HEK293T (cell line): ENCODE measurements at regions not wholly inside any gene's neighbourhood (a gene's known extent, or its start where the extent isn't known, plus 50 kb on each side); places are given as distances from the start of the nearest gene placed in this dataset.

Experiments used
- CTCF ChIA-PET: fragments of 350-600 bp; formaldehyde crosslinking; extraction: SDS; loops from one replicate; lab custom pipeline; 2021; ENCODE audit warnings: antibody characterized with exemption, inconsistent platforms; lab: Yijun Ruan, JAX
- POLR2A ChIA-PET: fragments of 350-600 bp; formaldehyde crosslinking; extraction: SDS; loops from one replicate; lab custom pipeline; 2020; ENCODE audit warnings: antibody characterized with exemption, inconsistent platforms; lab: Yijun Ruan, JAX
- DNase-seq: peaks from one replicate; pipeline ENCODE4 v3.0.0; 2012; ENCODE audit warnings: mixed read lengths; ENCODE audit errors: extremely low spot score
- BHLHE40 ChIP-seq: fragments of 450-650 bp; IDR thresholded peaks from 2 replicates; pipeline ENCODE4 v1.6.1; 2016; ENCODE audit warnings: mild to moderate bottlenecking, moderate library complexity, borderline replicate concordance
- CTBP1 ChIP-seq: fragments of 450-650 bp; IDR thresholded peaks from 2 replicates; pipeline ENCODE4 v1.6.1; 2016; ENCODE audit warnings: borderline replicate concordance
- ELF4 ChIP-seq: fragments of 450-650 bp; IDR thresholded peaks from 2 replicates; pipeline ENCODE4 v1.6.1; 2017; ENCODE audit warnings: antibody characterized with exemption
- FOXA1 ChIP-seq: fragments of 450-650 bp; IDR thresholded peaks from 2 replicates; pipeline ENCODE4 v1.6.1; 2016; ENCODE audit warnings: mild to moderate bottlenecking
- FOXK2 ChIP-seq: fragments of 450-650 bp; IDR thresholded peaks from 2 replicates; pipeline ENCODE4 v1.6.1; 2016; ENCODE audit warnings: mild to moderate bottlenecking
- FOXM1 ChIP-seq: fragments of 450-650 bp; IDR thresholded peaks from 2 replicates; pipeline ENCODE4 v1.6.1; 2017; ENCODE audit warnings: mild to moderate bottlenecking, borderline replicate concordance
- HDGF ChIP-seq: fragments of 450-650 bp; IDR thresholded peaks from 2 replicates; pipeline ENCODE4 v1.6.1; 2017; ENCODE audit warnings: antibody characterized with exemption, borderline replicate concordance
- L3MBTL2 ChIP-seq: fragments of 450-650 bp; conservative IDR thresholded peaks from 2 replicates; pipeline ENCODE4 v1.6.1; 2016; ENCODE audit warnings: mild to moderate bottlenecking
- LEF1 ChIP-seq: fragments of 450-650 bp; IDR thresholded peaks from 2 replicates; pipeline ENCODE4 v1.6.1; 2017; ENCODE audit warnings: mild to moderate bottlenecking, borderline replicate concordance
- NFRKB ChIP-seq: fragments of 450-650 bp; IDR thresholded peaks from 2 replicates; pipeline ENCODE4 v1.6.1; 2016; ENCODE audit warnings: mild to moderate bottlenecking, moderate library complexity
- PKNOX1 ChIP-seq: fragments of 450-650 bp; IDR thresholded peaks from 2 replicates; pipeline ENCODE4 v1.6.1; 2016
- SP1 ChIP-seq: fragments of 450-650 bp; IDR thresholded peaks from 2 replicates; pipeline ENCODE4 v1.6.1; 2017
- SUZ12 ChIP-seq: fragments of 450-650 bp; IDR thresholded peaks from 2 replicates; pipeline ENCODE4 v1.6.1; 2016; ENCODE audit warnings: mild to moderate bottlenecking
- TARDBP ChIP-seq: fragments of 450-650 bp; IDR thresholded peaks from 2 replicates; pipeline ENCODE4 v1.6.1; 2016
- ZNF384 ChIP-seq: fragments of 450-650 bp; IDR thresholded peaks from 2 replicates; pipeline ENCODE4 v1.6.1; 2016

DNA sequence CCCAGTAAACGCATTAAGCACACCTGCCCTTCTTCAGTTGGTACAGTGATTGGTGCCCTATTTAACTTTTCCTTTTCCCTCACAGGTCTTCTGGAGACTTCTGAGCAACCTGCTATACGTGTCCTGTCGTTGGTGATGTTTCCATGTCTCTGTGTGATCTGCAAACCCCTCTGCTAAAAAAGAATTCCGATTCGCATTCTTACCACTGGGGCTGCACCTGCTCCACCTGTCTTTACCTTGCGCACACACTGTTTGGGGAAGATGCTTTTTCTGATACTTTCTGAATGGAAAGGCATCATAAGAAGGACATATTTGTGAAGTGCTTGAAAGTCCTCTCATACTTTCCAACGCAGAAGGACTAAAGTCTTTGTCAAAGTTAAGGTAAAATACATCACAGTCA lies 323.9 kb upstream of the SOX11 start:
- CTCF ChIA-PET, result no interaction called here
- DNase-seq, result no peak
- TF ChIP-seq HDGF (no peak), BHLHE40 (no peak), NFRKB (no peak), ELF4 (no peak), SUZ12 (no peak), SP1 (no peak), FOXA1 (no peak), L3MBTL2 (no peak), LEF1 (no peak), FOXM1 (no peak)
- POLR2A ChIA-PET, result no interaction called here

- no peak for DNase-seq
- ChIA-PET POLR2A (no interaction called here), CTCF (no interaction called here)
- TF ChIP-seq FOXA1, result no peak
- no peak for TF ChIP-seq BHLHE40
- no peak for TF ChIP-seq PKNOX1
- TF ChIP-seq NFRKB, result no peak
- no peak for TF ChIP-seq HDGF
- no peak for TF ChIP-seq CTBP1
- TF ChIP-seq L3MBTL2, result no peak
- no peak for TF ChIP-seq SP1
- TF ChIP-seq FOXK2, result no peak
- no peak for TF ChIP-seq ELF4
- no peak for TF ChIP-seq TARDBP
- no peak for TF ChIP-seq FOXM1
- no peak for TF ChIP-seq SUZ12
These were observed 322.7 kb upstream of the SOX11 start for GRCh38 chr2:5369510-5369909.

- CTCF ChIA-PET, result no interaction called here
- TF ChIP-seq BHLHE40 (no peak), HDGF (no peak), ELF4 (no peak), FOXA1 (no peak), SP1 (no peak), PKNOX1 (no peak), SUZ12 (no peak), FOXM1 (no peak), FOXK2 (no peak), L3MBTL2 (no peak), ZNF384 (no peak), LEF1 (no peak), TARDBP (no peak)
- POLR2A ChIA-PET, result no interaction called here
- no peak for DNase-seq
These were observed 322.0 kb upstream of the SOX11 start for GRCh38 chr2:5370158-5370557.

DNA sequence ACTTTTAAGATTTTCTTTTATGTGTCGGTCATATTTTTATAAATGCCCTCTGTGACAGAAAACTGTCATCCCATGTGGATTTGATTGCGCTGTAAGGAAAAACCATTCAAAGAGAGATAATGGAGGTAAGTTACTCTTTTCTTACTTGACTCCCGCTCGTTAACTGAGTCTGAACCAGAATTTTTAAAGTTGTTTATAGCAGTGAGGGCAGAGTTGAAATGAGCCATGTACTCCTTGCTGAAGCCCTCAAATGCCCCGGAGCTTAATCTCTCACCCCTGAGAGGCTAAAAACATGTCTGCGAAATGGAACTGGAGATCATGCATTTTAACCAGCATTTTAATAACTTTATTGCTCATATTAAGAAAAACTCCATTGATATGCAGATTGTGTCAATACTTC lies 320.0 kb upstream of the SOX11 start:
- DNase-seq, result no peak
- CTCF ChIA-PET, result no interaction called here
- POLR2A ChIA-PET, result no interaction called here
- no peak for TF ChIP-seq ELF4
- TF ChIP-seq L3MBTL2, result no peak

GRCh38 chr2:5373200-5373599 lies 319.0 kb upstream of the SOX11 start:
- DNase-seq, result peak; percentile 13
- POLR2A ChIA-PET, result no interaction called here
- CTCF ChIA-PET, result no interaction called here
- TF ChIP-seq FOXK2, result no peak
- no peak for TF ChIP-seq FOXA1
- TF ChIP-seq CTBP1, result no peak
- no peak for TF ChIP-seq SP1
- TF ChIP-seq L3MBTL2, result no peak
- TF ChIP-seq TARDBP, result no peak
- TF ChIP-seq FOXM1, result no peak

GRCh38 chr2:5374762-5375161 lies 317.4 kb upstream of the SOX11 start:
- POLR2A ChIA-PET, result no interaction called here
- CTCF ChIA-PET, result no interaction called here
- TF ChIP-seq ZNF384 (no peak), TARDBP (no peak), NFRKB (no peak), LEF1 (no peak), L3MBTL2 (no peak), FOXA1 (no peak), CTBP1 (no peak)
- no peak for DNase-seq

DNA sequence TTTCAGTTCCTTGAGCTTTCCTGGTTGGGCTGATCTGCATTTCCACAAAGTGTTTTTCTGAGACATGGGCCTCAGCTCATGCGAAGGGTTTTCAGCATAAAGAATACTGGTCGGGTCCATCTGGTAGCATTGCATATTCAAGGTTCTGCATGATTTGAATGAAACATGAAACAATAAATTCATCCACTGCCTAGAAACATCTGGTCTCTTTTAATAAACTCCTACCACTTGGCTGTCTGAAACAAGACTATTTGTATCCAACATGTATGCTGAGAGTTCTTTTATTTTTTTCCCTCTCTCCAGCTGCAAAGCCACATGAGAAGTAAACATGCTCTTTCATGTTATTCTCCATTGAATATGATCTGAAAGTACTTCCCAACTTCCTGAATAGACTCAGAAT lies 314.9 kb upstream of the SOX11 start:
- CTCF ChIA-PET, result no interaction called here
- no peak for TF ChIP-seq FOXK2
- no peak for TF ChIP-seq PKNOX1
- TF ChIP-seq SUZ12, result no peak
- no peak for TF ChIP-seq FOXM1
- no peak for TF ChIP-seq BHLHE40
- TF ChIP-seq CTBP1, result no peak
- no peak for DNase-seq
- POLR2A ChIA-PET, result no interaction called here
